AG09319 (cell line): ENCODE measurements at regions not wholly inside any gene's neighbourhood (a gene's known extent, or its start where the extent isn't known, plus 50 kb on each side); places are given as distances from the start of the nearest gene placed in this dataset.

Experiments used
- DNase-seq: peaks from one replicate; pipeline ENCODE4 v3.0.0-alpha.2; 2010; ENCODE audit warnings: low read depth; ENCODE audit errors: extremely low read depth
- TF ChIP-seq, protein P1 (sequence below): IDR thresholded peaks from 2 replicates; pipeline ENCODE4 v1.5.1; 2011; ENCODE audit warnings: low read depth, mild to moderate bottlenecking, inconsistent platforms, low read length, moderate library complexity

DNA sequence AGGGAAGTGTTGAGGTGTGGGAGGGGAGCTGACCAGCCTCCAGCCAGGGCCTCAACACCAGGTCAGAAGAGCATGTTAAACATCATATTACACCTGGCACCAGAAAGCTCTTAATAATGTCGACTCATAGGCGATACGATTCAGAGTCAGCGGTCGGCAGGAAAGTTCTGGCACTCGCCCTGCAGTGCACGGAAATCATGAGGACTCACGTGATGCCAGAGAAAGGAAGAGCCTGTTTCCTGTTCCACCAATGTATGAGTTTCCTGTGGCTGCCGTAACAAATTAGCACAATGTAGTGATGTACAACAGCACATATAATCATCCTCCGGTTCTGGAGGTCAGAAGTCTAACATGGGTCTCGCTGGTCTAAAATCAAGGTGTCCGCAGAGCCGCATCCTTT lies 198.8 kb downstream of the BARX2 start:
- DNase-seq, result no peak
- TF ChIP-seq, protein P1, sequence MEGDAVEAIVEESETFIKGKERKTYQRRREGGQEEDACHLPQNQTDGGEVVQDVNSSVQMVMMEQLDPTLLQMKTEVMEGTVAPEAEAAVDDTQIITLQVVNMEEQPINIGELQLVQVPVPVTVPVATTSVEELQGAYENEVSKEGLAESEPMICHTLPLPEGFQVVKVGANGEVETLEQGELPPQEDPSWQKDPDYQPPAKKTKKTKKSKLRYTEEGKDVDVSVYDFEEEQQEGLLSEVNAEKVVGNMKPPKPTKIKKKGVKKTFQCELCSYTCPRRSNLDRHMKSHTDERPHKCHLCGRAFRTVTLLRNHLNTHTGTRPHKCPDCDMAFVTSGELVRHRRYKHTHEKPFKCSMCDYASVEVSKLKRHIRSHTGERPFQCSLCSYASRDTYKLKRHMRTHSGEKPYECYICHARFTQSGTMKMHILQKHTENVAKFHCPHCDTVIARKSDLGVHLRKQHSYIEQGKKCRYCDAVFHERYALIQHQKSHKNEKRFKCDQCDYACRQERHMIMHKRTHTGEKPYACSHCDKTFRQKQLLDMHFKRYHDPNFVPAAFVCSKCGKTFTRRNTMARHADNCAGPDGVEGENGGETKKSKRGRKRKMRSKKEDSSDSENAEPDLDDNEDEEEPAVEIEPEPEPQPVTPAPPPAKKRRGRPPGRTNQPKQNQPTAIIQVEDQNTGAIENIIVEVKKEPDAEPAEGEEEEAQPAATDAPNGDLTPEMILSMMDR, result no peak

DNA sequence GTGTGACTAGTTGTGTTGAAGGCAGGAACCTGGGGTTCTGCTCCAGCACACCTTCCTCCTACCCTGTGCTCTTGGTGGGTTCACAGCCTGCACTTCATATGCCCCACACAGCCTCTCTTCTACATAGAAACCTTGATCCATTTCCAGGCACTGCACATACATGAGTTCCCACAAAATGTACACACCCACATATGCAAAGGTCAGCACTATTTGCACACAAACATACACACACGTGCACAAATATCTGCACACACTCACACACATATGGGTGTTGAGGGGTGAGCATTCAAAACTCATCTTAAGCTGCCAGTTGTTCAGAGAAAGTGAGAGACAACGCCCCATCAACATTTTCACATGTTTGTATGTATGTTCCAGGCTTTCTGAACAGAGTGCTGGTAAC lies 201.0 kb downstream of the BARX2 start:
- DNase-seq, result no peak
- TF ChIP-seq, protein P1, result no peak

DNA sequence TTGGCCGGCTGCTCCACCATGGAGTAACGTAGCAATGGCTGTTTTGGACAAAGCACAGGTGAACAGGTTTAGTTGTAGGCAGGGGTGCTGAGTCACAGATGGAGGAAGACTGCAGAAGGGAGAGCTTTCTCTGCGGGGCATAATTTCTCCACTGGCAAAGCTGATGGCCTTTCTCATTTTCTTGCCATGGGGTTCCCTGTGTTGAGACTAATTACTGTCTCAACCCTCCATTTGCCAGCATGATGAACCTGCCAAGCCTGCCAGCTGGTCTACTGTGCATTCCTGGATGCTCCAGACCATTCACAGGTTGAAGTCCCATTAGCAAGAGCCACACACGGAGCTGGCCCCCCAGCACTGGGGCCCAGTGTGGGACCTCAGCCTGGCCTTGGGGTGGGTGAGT lies 202.4 kb downstream of the BARX2 start:
- DNase-seq, result no peak
- TF ChIP-seq, protein P1, result no peak

DNA sequence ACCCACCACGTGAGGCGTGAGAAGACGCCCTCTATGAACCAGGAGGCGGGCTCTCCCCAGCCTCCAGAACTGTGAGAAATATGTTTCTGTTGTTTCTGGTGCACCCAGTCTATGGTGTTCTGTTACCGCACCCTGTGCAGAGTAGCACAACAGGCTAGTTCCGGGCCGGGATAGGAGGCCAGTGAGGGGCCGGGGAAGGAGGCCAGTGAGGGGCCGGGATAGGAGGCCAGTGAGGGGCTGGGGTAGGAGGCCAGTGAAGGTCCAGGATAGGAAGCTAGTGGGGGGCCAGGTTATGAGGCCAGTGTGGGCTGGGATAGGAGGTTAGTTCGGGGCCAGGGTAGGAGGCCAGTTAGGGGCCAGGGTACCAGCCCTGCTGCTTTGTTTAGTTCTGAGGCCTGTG lies 204.6 kb downstream of the BARX2 start:
- no peak for DNase-seq
- TF ChIP-seq, protein P1, result no peak

DNA sequence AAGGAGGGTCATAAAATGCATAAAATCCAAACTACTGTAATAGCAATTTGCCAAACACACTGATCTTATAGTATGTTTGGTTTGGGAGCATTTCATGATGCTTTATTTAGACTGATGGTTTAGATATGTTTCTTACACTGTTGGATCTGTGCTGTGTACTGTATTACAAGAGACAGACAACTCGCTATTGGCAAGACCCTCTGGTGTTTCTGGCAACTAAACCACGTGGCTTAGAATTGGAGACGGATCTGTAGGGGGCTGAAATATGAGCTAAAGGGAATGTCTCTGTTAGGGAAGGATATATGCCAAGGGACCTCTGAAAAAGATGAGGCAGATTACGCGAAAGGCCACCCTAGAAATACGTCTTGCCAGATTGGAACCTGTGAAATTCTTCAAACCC lies 208.7 kb downstream of the BARX2 start:
- TF ChIP-seq, protein P1, result no peak
- no peak for DNase-seq

DNA sequence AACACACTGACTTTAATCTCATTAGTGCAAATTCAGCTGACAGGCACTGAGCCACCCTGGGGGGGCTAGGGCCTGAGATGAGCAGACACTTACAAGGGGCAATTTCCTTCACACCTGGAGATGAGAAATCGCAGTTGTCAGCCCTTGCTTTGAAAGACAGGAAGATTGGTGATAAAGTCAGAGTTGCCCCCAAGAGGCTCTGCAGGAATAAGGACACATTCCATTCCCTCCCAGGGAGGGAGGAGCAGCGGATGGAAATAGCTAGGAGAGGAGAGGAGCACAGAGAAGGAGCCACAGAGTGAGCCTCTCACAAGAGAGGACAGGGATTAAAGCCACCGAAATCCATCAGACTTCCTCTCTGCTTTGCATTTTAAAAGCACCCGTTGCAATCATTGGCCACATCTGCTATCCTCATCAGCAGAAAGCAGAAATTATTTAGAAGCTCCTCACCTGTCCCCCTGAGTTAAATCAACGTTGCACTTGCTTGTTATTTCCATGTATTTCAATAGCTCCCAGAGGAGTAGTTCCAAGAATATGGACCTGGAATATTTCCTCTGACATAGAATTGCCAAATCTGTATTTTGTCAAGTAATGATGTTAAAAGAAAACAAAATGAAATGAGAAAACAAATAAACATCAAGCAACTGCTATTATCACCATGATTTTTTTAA lies 213.7 kb downstream of the BARX2 start:
- DNase-seq, result no peak
- TF ChIP-seq, protein P1, result no peak

DNA sequence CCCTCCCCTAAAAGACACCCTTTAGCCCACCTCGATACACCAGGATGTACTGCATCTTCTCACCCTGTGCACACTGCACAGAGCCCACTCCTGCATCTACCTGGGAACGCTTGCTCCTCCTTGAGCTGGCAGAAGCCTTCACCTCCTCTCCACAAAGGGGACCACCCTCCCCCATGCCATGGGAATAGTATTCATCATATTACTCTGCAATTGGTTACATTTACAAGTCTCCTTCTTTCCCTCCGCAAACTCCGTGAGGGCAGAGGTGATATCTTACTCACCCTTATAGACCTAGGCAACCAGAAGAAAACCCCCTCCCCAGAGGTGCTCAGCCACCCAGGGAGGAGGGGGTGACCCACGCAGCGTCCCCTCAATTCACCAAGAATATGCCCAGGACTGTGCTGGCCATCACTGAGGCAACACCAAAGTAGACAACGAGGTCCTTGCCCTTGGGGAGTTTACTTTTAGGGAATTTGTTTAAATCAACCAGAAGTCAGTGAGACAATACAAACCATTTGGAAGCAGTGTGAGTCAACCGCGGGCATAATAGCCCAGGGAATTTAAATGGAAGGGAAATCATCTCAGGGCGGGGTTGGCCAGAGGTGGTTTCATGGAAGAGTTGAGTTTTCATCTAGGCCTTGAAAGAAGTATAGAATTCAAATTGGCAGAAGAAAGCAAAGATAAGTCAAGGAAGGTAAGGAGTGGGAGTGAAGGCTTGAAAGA lies 214.5 kb downstream of the BARX2 start:
- no peak for DNase-seq
- TF ChIP-seq, protein P1, result no peak
